Urinary bladder (tissue), 3 donors: ENCODE measurements at regions not wholly inside any gene's neighbourhood (a gene's known extent, or its start where the extent isn't known, plus 50 kb on each side); places are given as distances from the start of the nearest gene placed in this dataset.

Experiments
- DNase-seq: peaks from one replicate; pipeline ENCODE4 v3.0.0-alpha.2; 2015; ENCODE audit errors: extremely low spot score
- H3K27ac ChIP-seq: one replicate; pipeline ENCODE4 v1.5.1; 2013; ENCODE audit warnings: low read depth, mild to moderate bottlenecking, moderate library complexity
- H3K36me3 ChIP-seq: one replicate; pipeline ENCODE4 v1.6.1; 2013; ENCODE audit warnings: mild to moderate bottlenecking, moderate library complexity; ENCODE audit not compliant: insufficient read depth
- H3K4me1 ChIP-seq: one replicate; pipeline ENCODE4 v1.6.1; 2013; ENCODE audit warnings: mild to moderate bottlenecking, moderate library complexity; ENCODE audit not compliant: insufficient read depth
- H3K4me3 ChIP-seq: one replicate; pipeline ENCODE4 v1.5.1; 2013; ENCODE audit warnings: low read depth, low read length
- WGBS: extraction: QIAGEN DNeasy Blood & Tissue Kit; methylation state at CpG from one replicate; pipeline ENCODE4 v1.1.7; 2013; 5-methylcytosine and 5-hydroxymethylcytosine counted together
- donor health status: healthy with polysubstance abuse.
- donor health status: healthy.

DNA sequence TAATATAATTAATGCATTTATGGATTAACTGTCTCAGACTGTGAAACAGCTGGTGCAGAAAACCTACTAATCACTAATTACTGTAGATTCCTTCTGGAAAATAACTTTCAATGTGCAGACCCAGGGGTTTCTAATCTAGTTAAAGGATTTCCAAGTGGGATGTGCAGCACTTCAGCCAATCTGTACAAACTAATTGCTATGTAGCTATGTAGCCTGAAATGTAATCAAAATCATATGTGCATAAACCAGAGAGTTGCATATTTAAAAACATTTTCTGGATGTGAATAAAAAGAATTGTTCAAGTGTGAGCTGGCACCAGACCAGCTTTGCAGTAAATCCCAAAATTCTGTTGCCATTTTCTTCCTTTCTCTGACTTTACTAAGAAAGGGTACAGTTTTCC is 127.5 kb upstream of the CD96 start:
- Histone ChIP-seq H3K36me3 (no peaks in the 10 kb centered on the region), H3K4me3 (no peak overlapping the region), H3K27ac (no peak overlapping the region), H3K4me1 (no peaks in the 10 kb centered on the region)
- DNase-seq = peak; percentile 7

DNA sequence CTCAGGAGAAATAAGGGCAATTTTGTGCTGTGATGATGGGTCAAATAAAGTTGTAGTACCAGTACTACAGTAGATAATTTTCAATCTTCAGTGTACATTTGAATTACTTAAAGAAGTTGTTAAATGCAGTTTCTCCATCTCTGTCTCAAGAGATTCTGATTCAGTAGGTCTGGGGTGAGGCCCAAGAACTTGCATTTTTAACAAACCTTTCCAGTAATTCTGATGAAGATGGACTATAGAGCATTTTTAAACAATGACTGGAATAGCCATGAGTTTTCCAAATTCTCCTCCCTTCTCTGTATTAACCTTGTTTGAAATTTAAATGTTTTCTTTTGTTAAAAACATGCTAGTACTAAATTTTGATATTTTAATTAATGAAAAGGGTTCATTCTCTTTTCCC is 127.0 kb upstream of the CD96 start:
- DNase-seq = no peak
- H3K4me1 ChIP-seq = no peaks in the 10 kb centered on the region
- no peaks in the 10 kb centered on the region for H3K36me3 ChIP-seq
- H3K4me3 ChIP-seq = no peak overlapping the region
- no peak overlapping the region for H3K27ac ChIP-seq

DNA sequence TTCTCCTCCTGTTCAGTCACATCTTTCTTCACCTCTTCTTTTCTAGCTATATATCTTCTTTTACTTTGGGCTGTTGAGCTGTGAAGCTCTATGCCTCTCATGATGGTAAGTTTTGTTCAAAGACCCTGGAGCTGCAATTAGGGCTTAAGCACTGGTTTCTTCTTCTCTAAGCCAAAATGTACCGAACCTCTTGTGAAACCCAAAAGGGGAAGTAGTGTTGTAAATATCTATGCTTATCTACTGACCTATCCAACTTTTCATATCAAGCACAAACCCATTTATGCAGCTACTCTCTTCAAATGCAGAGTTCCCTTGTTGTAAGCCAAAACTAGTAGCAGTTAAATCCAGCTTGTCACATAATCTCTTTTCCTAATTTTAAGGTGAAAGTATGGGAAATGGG is 123.6 kb upstream of the CD96 start:
- DNase-seq = no peak
- WGBS = 56% methylated on average over 1 of the region's 1 CpG
- Histone ChIP-seq H3K36me3 (no peaks in the 10 kb centered on the region), H3K27ac (no peak overlapping the region), H3K4me3 (no peak overlapping the region), H3K4me1 (no peaks in the 10 kb centered on the region)

DNA sequence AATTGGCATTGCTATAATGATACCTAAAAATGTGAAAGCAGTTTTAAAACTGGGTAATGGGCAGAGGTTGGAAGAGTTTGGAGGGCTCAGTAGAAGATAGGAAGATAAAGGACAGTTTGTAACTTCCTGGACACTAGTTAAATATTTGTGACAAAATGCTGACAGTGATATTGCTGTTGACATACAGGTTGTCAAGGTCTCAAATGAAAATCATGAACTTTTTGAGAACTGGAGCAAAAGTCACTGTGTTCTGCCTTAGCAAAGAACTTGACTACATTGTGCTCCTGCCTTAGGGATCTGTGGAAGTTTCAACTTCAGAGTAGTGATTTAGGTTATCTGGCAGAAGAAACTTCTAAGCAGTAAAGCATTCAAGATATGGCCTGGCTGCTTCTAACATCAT is 113.7 kb upstream of the CD96 start:
- Histone ChIP-seq H3K4me1 (no peaks in the 10 kb centered on the region), H3K36me3 (no peaks in the 10 kb centered on the region), H3K4me3 (no peak overlapping the region), H3K27ac (no peak overlapping the region)
- DNase-seq = no peak

DNA sequence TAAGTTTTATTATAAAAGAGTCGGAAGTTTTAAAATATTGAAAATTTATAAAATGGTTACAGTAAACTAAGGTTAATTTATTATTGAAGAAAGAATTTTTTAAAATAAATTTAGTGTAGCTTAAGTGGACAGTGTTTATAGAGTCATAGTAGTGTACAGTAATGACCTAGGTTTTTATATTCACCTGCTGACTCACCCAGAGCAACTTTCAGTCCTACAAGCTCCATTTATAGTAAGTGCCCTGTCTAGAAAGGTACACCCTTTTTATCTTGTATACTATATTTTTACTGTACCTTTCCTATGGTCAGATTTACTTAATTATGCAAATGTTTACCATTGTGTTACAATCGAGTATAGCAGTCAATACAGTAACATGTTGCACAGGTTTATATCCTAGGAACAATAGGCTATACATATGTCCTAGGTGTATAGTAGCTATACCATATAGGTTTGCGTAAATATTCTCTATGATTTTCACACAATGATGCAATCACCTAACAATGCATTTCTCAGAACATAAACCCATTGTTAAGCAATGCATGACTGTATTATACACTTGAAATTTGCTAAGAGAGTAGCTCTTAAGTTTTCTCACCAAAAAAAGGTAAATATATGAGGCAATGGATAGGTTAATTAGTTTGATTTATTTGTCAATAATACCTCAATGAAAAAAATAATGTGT is 106.9 kb upstream of the CD96 start:
- Histone ChIP-seq H3K4me3 (no peak overlapping the region), H3K27ac (no peak overlapping the region), H3K4me1 (no peaks in the 10 kb centered on the region), H3K36me3 (no peaks in the 10 kb centered on the region)
- DNase-seq = no peak
- WGBS = 80% methylated on average over 3 of the region's 3 CpGs

DNA sequence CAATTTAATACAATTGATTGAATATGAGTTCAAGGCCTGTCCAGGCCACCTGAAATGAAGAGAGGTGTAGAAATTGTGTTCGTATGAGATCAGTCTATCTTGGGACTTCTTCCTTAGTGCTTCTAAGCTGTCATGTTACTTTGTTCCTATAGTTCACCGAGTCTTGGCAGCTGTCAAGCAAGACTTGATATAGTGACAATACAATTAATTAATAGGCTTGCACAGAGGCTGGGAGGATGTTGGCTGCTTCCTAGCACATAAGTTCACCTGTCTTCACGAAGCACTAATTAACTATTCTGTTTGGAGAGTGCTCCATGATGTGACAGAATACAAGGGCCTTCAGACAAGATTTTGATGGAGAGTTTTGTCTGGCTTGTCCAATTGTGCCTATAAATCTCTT is 103.7 kb upstream of the CD96 start:
- Histone ChIP-seq H3K4me3 (no peak overlapping the region), H3K4me1 (no peaks in the 10 kb centered on the region), H3K27ac (no peak overlapping the region), H3K36me3 (no peaks in the 10 kb centered on the region)
- 92% methylated on average over 3 of the region's 3 CpGs for WGBS
- no peak for DNase-seq

DNA sequence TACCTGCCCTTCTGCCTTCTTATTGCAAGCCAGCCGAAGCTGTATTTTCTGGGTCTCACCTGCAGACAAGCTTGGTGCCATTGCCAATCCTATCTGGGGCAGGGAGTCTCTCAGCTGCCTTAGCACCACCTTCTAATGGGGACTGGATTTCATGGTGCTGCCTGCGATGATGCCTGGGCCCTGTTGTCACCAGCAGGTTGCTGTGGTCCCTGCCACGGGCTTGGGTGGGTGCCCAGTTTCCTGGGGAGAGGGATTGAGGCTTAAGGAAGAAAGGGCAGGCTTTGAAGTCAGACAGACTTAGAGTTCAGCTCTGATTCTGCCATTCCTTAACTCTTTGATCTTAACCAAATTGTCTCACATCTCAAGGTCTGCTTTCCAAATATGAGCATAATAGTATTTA is 87.4 kb upstream of the CD96 start:
- DNase-seq = no peak
- H3K27ac ChIP-seq = no peak overlapping the region
- H3K4me1 ChIP-seq = no peaks in the 10 kb centered on the region
- H3K36me3 ChIP-seq = no peaks in the 10 kb centered on the region
- no peak overlapping the region for H3K4me3 ChIP-seq
- 76% methylated on average over 3 of the region's 3 CpGs for WGBS

DNA sequence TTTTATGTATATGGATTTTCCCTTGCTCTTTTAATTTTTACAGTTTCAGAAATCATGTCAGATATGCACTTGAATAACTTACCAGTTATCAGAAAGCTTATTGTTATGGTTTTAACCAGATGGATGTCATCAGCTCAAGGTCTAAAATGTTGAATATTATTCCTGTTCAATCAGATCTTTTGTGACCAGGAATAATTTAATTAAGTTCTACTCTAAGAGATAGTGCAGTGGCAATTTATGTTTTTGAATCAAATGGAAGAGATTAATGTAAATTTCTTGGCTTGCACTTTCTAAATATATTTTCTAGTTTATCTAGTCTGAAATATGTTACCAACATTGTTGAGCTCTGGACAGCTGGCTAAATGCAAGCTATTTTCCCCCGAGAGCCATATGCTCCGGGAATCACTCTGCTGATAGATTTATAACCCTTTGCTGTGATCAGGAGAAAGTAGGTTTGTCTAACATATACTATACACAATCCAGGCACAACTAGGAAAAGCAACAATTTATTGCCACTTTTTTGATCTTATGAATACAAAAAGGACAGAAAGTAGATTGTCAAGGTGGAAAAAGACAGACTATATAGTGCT is 76.8 kb upstream of the CD96 start:
- no peak overlapping the region for H3K4me3 ChIP-seq
- no peaks in the 10 kb centered on the region for H3K36me3 ChIP-seq
- WGBS = 19% methylated on average over 2 of the region's 2 CpGs
- no peaks in the 10 kb centered on the region for H3K4me1 ChIP-seq
- H3K27ac ChIP-seq = no peak overlapping the region
- no peak for DNase-seq

DNA sequence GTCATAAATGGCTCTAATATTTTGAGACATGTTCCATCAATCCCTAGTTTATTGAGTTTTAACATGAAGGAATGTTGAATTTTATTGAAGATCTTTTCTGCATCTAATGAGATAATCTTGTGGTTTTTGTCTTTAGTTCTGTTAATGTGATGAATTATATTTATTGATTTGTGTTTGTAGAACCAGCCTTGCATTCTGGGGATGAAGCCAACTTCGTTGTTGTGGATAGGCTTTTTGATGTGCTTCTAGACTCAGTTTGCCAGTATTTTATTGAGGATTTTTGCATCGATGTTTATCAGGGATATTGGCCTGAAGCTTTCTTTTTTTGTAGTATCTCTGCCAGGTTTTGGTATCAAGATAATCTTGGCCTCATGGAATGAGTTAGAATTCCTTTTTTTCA is 72.0 kb upstream of the CD96 start:
- Histone ChIP-seq H3K27ac (no peak overlapping the region), H3K4me3 (no peak overlapping the region), H3K4me1 (no peaks in the 10 kb centered on the region), H3K36me3 (no peaks in the 10 kb centered on the region)
- no peak for DNase-seq
- WGBS = 81% methylated on average over 2 of the region's 2 CpGs

DNA sequence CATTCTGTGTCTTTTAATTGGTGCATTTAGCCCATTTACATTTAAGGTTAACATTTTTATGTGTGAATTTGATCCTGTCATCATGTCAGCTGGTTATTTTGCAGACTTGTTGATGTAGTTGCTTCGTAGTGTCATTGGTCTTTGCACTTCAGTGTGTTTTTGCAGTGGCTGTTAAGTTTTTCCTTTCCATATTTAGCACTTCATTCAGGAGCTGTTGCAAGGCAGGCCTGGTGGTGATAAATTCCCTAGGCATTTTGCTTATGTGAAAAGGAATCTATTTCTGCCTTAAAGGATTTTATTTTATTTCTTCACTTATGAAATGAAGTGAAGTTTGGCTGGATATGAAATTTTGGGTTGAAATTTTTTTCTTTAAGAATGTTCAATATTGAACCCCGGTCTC is 70.2 kb upstream of the CD96 start:
- DNase-seq = no peak
- WGBS = 66% methylated on average over 2 of the region's 2 CpGs
- H3K36me3 ChIP-seq = no peaks in the 10 kb centered on the region

DNA sequence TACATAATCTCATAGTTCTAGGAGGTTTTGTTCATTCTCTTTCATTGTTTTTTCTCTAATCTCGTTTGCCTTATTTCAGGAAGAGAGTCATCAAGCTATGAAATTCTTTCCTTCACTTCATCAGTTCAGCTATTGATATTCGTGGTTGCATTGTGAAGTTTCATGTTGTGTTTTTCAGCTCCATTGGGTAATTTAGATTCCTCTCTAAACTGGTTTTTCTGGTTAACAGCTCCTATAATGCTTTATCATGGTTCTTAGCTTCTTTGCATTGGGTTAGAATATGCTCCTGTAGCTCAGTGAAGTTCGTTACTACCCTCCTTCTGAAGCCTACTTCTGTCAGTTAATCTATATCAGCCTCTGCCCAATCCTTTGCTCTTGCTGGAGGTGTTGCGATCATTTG is 69.4 kb upstream of the CD96 start:
- WGBS = 87% methylated on average over 4 of the region's 4 CpGs
- DNase-seq = no peak
- H3K27ac ChIP-seq = no peak overlapping the region
- no peaks in the 10 kb centered on the region for H3K4me1 ChIP-seq
- H3K4me3 ChIP-seq = no peak overlapping the region
- peaks cover 2% of the 10 kb centered on the region for H3K36me3 ChIP-seq

More for the DNA sequence above, 70.2 kb upstream of the CD96 start:
- no peaks in the 10 kb centered on the region for H3K4me1 ChIP-seq
- no peak overlapping the region for H3K27ac ChIP-seq
- no peak overlapping the region for H3K4me3 ChIP-seq

DNA sequence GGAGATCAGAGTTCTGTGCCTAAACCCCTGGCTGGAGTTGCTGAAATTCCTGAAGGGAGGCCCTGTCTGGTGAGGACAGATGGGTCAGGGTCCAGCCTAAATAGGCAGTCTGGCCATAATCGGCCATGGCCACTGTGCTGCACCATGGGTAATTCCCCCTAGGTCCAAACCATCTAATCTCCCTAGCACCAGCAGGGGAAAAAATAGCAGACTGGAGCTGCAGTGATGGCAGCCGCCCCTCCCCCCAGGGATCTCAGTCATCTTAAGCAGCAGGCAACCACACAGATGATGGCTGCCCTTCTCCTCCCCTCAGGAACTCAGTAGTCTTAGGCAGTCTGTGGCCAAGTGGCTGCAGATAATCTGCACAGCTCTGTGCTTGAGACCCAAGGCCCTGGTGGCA is 68.4 kb upstream of the CD96 start:
- H3K4me1 ChIP-seq = no peaks in the 10 kb centered on the region
- DNase-seq = no peak
- H3K4me3 ChIP-seq = no peak overlapping the region
- H3K36me3 ChIP-seq = peaks cover 2% of the 10 kb centered on the region
- no peak overlapping the region for H3K27ac ChIP-seq
- WGBS = 92% methylated on average over 2 of the region's 2 CpGs

DNA sequence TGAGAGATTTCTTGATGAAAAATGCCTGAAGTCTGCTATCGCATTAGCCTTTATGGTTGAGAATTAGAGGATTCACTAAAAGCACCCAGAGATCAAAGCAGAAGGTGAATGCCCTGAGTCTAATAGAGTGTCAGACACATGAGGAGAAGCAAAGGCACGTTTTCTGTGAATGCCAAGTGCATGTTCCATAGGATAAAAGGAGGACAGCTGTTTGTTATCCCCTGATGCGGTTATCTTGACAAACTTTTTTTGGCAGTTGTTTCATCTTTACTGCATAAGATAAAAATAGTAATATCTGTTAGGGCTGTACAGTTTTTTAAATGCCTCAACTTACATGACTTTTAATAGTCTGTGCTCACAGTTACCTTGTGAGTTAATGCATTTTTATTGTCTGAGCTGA is 65.3 kb upstream of the CD96 start:
- H3K27ac ChIP-seq = no peak overlapping the region
- WGBS = 41% methylated on average over 3 of the region's 3 CpGs
- DNase-seq = no peak
- H3K4me1 ChIP-seq = no peaks in the 10 kb centered on the region
- no peak overlapping the region for H3K4me3 ChIP-seq
- H3K36me3 ChIP-seq = peaks cover 2% of the 10 kb centered on the region

DNA sequence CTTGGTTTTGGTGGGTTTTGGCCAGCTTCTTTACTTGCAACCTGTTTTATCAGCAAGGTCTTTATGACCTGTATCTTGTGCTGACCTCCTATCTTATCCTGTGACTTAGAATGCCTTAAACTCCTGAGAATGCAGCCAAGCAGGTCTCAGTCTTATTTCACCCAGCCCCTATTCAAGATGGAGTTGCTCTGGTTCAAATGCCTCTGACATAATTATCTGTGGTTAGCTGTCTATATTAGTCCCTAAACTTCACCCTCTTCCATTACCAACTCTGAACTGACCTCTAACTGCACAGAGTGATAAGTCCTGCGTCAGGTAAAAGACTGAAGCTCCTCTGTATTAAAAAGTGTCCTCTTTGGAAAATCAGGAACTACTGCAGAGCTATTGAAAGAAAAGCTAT is 61.9 kb upstream of the CD96 start:
- Histone ChIP-seq H3K4me3 (no peak overlapping the region), H3K36me3 (peaks cover 2% of the 10 kb centered on the region), H3K27ac (no peak overlapping the region), H3K4me1 (no peaks in the 10 kb centered on the region)
- DNase-seq = no peak
- WGBS = 100% methylated on average over 1 of the region's 1 CpG

DNA sequence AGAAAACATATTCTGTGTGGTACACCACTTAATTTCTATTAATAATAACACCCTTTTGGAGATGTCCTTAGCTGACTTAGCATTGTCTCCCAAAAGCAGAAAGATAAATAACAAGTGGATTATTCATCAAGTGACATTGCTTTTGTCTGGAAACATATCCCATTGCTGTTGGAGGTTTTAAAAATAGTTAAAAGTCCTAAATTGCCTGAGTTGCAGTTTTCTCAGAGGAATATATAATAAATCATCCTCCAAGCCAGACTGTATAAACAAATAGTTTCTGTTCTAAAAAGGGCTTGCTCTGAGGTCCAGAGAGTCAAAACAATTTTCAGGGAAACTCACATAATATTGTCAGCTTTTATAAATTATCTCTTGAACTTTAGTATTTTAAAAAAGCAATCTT is 60.4 kb upstream of the CD96 start:
- Histone ChIP-seq H3K4me1 (no peaks in the 10 kb centered on the region), H3K36me3 (peaks cover 2% of the 10 kb centered on the region), H3K27ac (no peak overlapping the region), H3K4me3 (no peak overlapping the region)
- no peak for DNase-seq
